ENCODE measurements at regions not wholly inside any gene's neighbourhood (a gene's known extent, or its start where the extent isn't known, plus 50 kb on each side); places are given as distances from the start of the nearest gene placed in this dataset.

- H3K9me3 ChIP-seq = no peaks in the 10 kb centered on the region
- no peak overlapping the region for H3K4me3 ChIP-seq
- intact Hi-C loops (cut with DNase I) = no loop called here
- no peaks in the 10 kb centered on the region for H3K27me3 ChIP-seq (ENCODE audit: low read depth)
- H3K36me3 ChIP-seq = no peaks in the 10 kb centered on the region
- no peak for ATAC-seq
- DNase-seq = no peak
- H3K27ac ChIP-seq = no peak overlapping the region
- H3K4me1 ChIP-seq = peaks cover 31% of the 10 kb centered on the region
- TF ChIP-seq CTCF (IDR thresholded peaks at IDR 0.05) = no peak
Measured at GRCh38 chr2:203789618-203790017, 78.0 kb upstream of the CTLA4 start.

GRCh38 chr2:203790134-203790852, 77.3 kb upstream of the CTLA4 start:
- no peak for TF ChIP-seq CTCF (IDR thresholded peaks at IDR 0.05)
- no peak for DNase-seq
- H3K36me3 ChIP-seq = no peaks in the 10 kb centered on the region
- H3K4me1 ChIP-seq = peaks cover 31% of the 10 kb centered on the region
- no peak overlapping the region for H3K27ac ChIP-seq
- intact Hi-C loops (cut with DNase I) = no loop called here
- no peak overlapping the region for H3K4me3 ChIP-seq
- H3K9me3 ChIP-seq = no peaks in the 10 kb centered on the region
- no peaks in the 10 kb centered on the region for H3K27me3 ChIP-seq (ENCODE audit: low read depth)
- no peak for ATAC-seq

GRCh38 chr2:203796248-203797010, 71.1 kb upstream of the CTLA4 start:
- TF ChIP-seq CTCF (IDR thresholded peaks at IDR 0.05) = no peak
- no peaks in the 10 kb centered on the region for H3K27me3 ChIP-seq (ENCODE audit: low read depth)
- ATAC-seq (peak in 1 of 2 donors; percentile 64), DNase-seq (no peak)
- no peaks in the 10 kb centered on the region for H3K36me3 ChIP-seq
- H3K27ac ChIP-seq = no peak overlapping the region
- peaks cover 16% of the 10 kb centered on the region for H3K4me1 ChIP-seq
- intact Hi-C loops (cut with DNase I) = no loop called here
- no peak overlapping the region for H3K4me3 ChIP-seq
- no peaks in the 10 kb centered on the region for H3K9me3 ChIP-seq

GRCh38 chr2:203797276-203797675, 70.3 kb upstream of the CTLA4 start:
- no peak overlapping the region for H3K4me3 ChIP-seq
- intact Hi-C loops (cut with DNase I) = no loop called here
- peaks cover 16% of the 10 kb centered on the region for H3K4me1 ChIP-seq
- peak; percentile 50 to 51 for ATAC-seq
- H3K9me3 ChIP-seq = no peaks in the 10 kb centered on the region
- H3K27ac ChIP-seq = no peak overlapping the region
- no peak for DNase-seq
- H3K27me3 ChIP-seq (ENCODE audit: low read depth) = no peaks in the 10 kb centered on the region
- H3K36me3 ChIP-seq = no peaks in the 10 kb centered on the region
- no peak for TF ChIP-seq CTCF (IDR thresholded peaks at IDR 0.05)

- TF ChIP-seq CTCF (IDR thresholded peaks at IDR 0.05) = no peak
- Histone ChIP-seq H3K27ac (no peak overlapping the region), H3K4me1 (peaks cover 16% of the 10 kb centered on the region), H3K36me3 (no peaks in the 10 kb centered on the region), H3K27me3 (ENCODE audit: low read depth) (no peaks in the 10 kb centered on the region), H3K9me3 (no peaks in the 10 kb centered on the region), H3K4me3 (no peak overlapping the region)
- intact Hi-C loops (cut with DNase I) = no loop called here
- DNase-seq = no peak
- ATAC-seq = no peak
Measured at GRCh38 chr2:203797712-203798111, 69.9 kb upstream of the CTLA4 start.
